ENCODE measurements at regions not wholly inside any gene's neighbourhood (a gene's known extent, or its start where the extent isn't known, plus 50 kb on each side); places are given as distances from the start of the nearest gene placed in this dataset.

DNA sequence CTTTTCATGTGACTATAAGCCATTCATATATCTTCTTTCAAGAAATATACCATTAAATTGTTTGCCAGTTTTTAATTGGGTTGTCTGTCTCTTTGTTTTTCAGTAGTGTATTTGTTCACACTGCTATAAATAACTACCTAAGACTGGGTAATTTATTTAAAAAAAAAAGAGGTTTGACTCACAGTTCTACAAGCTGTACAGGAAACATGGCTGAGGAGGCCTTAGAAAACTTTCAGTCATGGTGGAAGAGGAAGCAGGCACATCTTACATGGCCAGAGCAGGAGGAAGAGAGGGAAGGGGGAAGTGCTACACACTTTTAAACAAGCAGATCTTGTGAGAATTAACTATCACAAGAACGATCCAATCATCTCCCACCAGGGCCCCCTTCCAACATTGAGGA is 255.3 kb downstream of the EPM2A start:
- H3K36me3 Mint-ChIP-seq = no peaks in the 10 kb centered on the region
- H3K27me3 Mint-ChIP-seq = no peaks in the 10 kb centered on the region
- H3K4me1 Mint-ChIP-seq = no peaks in the 10 kb centered on the region
- no peak for ATAC-seq (replicated peaks)
- H3K27ac Mint-ChIP-seq = no peak overlapping the region
- H3K9me3 Mint-ChIP-seq = peaks cover 15 to 16% of the 10 kb centered on the region in 2 donors
- H3K4me3 Mint-ChIP-seq = no peak overlapping the region
- no peak for DNase-seq

DNA sequence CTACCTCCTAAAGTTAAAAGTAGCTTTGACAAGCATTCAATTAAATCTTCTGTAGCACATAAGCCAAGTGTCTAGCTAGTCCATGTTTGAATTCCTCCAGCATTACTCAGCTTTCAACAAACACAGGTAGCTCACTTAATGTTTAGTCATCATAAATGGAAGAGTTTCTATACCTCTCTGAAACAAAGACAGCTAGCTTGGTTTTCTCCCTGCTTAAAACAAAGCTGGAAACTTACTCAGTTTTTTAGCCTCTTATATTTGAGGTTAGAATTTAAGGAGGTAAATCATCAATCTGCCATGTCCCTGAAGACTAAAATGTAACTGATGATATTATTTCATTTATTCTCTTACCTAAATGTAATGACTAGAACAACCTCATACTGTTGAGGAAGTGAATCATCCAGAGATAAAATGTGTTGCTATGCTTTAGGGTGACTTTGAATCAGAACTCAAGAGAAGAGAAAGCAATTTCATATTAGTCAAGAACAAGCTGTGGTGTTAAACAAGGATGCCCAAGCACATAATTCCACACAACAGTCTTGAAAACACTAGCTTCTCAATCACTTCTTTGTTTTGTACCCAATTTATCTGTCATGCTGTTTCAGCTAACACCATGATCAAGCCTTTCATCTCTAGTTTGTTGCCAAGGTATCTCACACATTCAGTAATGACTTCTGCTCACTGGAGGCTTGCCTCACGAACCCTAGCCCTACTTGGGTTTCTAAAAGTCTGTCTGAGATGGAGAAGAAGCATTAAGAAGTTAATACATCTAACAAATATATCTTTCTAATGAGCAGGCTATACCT is 251.9 kb downstream of the EPM2A start:
- Mint-ChIP-seq H3K9me3 (peaks cover 5 to 11% of the 10 kb centered on the region in 2 donors), H3K4me1 (no peaks in the 10 kb centered on the region), H3K36me3 (no peaks in the 10 kb centered on the region), H3K27ac (no peak overlapping the region), H3K27me3 (no peaks in the 10 kb centered on the region), H3K4me3 (no peak overlapping the region)
- no peak for DNase-seq
- ATAC-seq (replicated peaks) = no peak

DNA sequence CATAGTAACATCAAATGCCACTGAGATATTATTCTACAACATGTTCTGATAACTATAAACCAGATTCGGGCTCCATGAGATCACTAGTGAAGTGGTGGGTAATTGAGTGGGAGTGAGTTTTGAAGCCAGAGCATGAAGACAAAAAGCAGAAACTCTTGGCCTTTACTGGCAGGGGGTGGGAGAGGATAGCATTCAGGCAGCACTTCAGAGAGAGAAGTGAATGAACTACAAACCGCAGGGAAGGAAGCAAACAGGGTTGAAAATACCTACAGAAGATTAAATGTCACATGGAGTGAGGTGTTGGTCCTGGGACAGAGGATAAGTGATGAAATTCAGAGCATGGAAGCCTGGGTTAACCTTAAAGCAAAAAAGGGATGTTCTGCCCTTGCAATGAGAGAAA is 250.0 kb downstream of the EPM2A start:
- peaks cover 0 to 7% of the 10 kb centered on the region in 2 donors for H3K9me3 Mint-ChIP-seq
- no peak for ATAC-seq (replicated peaks)
- no peak for DNase-seq
- H3K27ac Mint-ChIP-seq = no peak overlapping the region
- H3K4me3 Mint-ChIP-seq = no peak overlapping the region
- no peaks in the 10 kb centered on the region for H3K4me1 Mint-ChIP-seq
- H3K27me3 Mint-ChIP-seq = no peaks in the 10 kb centered on the region
- H3K36me3 Mint-ChIP-seq = no peaks in the 10 kb centered on the region

DNA sequence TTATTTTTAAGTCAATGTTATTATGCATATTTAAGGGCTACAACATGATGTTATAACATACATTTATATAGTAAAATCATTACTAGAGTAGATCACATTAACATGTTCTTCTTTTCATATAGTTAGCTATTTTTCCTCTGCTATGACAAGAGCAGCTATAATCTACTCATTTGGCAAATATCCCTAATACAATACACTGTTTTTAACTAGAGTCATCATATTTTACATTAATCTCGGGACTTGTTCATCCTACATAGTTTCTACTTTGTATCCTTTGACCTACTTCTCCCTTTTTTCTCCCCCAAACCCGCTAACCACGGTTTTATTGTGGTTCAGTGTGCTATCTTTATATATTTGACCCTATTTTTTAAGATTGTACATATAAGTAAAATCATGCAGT is 249.0 kb downstream of the EPM2A start:
- H3K4me1 Mint-ChIP-seq = no peaks in the 10 kb centered on the region
- H3K9me3 Mint-ChIP-seq = peaks cover 0 to 6% of the 10 kb centered on the region in 2 donors
- no peak for DNase-seq
- ATAC-seq (replicated peaks) = no peak
- no peak overlapping the region for H3K4me3 Mint-ChIP-seq
- no peak overlapping the region for H3K27ac Mint-ChIP-seq
- H3K36me3 Mint-ChIP-seq = no peaks in the 10 kb centered on the region
- no peaks in the 10 kb centered on the region for H3K27me3 Mint-ChIP-seq

DNA sequence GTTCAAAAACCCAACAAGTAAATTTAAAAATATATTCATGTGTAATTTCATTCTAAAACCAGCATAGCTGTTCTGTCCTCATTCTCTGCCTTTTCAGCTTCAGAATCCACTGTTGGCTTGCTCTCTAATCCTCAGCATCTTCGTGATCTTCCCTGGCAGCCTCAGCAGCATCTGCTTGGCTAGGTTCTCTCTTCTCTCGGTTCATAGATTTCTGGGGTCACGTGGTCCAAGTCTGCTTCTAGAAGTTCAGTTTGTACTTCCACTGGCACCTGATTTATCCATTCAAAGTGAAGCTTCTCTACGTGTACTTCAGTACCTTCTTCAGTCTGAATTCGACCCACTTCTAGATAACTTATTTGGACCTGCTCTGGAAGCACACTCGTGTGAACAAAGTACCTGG is 245.7 kb downstream of the EPM2A start:
- H3K4me1 Mint-ChIP-seq = no peaks in the 10 kb centered on the region

DNA sequence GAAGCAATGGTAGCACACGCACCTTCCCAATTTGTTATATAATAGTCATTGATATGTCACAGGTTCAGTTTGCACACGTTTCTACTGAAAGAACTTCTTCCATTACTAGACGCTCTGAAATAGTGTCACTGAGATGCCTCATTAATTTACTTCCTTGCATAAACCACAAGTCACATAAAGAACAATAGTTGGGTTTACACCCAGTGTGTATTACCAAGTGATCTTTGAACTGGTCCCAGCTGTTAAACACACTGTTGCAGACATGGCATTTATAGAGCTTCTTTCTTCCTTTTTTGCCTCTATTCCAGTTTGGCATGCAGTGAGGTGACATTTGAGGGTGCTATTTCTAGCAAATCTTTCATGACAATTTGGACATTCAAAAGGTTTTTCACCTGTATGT is 245.3 kb downstream of the EPM2A start:
- H3K27me3 Mint-ChIP-seq = no peaks in the 10 kb centered on the region

More for the DNA sequence above, 245.7 kb downstream of the EPM2A start:
- no peak overlapping the region for H3K27ac Mint-ChIP-seq
- ATAC-seq (replicated peaks) (no peak), DNase-seq (no peak)
- no peaks in the 10 kb centered on the region for H3K36me3 Mint-ChIP-seq
- H3K4me3 Mint-ChIP-seq = no peak overlapping the region
- peaks cover 11 to 16% of the 10 kb centered on the region in 2 donors for H3K9me3 Mint-ChIP-seq
- H3K27me3 Mint-ChIP-seq = no peaks in the 10 kb centered on the region

DNA sequence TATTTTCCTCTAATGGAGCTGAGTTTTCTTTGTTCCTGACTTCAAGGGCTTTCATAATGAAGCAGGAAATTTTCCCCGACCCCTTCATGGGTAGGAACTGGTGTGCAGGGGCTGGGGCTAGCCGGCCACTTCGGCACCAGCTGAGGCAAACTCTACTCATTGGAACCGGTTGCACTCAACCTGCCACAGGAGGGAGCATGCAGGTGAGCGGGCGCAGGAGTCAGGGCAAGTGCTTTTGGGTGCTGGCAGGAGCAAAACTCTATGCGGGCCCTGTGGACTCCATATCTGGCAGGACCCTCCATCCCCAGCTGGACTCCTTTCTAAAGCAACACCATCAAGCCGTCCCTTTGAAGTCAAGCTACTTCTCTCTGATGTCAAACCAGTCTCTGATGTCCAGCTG is 244.2 kb downstream of the EPM2A start:
- H3K36me3 Mint-ChIP-seq = no peaks in the 10 kb centered on the region
- DNase-seq (no peak), ATAC-seq (replicated peaks) (no peak)
- peaks cover 12 to 19% of the 10 kb centered on the region in 2 donors for H3K9me3 Mint-ChIP-seq
- H3K4me3 Mint-ChIP-seq = no peak overlapping the region
- no peak overlapping the region for H3K27ac Mint-ChIP-seq
- no peaks in the 10 kb centered on the region for H3K27me3 Mint-ChIP-seq
- H3K4me1 Mint-ChIP-seq = no peaks in the 10 kb centered on the region

More for the DNA sequence above, 245.3 kb downstream of the EPM2A start:
- ATAC-seq (replicated peaks) = no peak
- Mint-ChIP-seq H3K4me1 (no peaks in the 10 kb centered on the region), H3K9me3 (peaks cover 11 to 17% of the 10 kb centered on the region in 2 donors), H3K4me3 (no peak overlapping the region), H3K36me3 (no peaks in the 10 kb centered on the region), H3K27ac (no peak overlapping the region)
- no peak for DNase-seq

DNA sequence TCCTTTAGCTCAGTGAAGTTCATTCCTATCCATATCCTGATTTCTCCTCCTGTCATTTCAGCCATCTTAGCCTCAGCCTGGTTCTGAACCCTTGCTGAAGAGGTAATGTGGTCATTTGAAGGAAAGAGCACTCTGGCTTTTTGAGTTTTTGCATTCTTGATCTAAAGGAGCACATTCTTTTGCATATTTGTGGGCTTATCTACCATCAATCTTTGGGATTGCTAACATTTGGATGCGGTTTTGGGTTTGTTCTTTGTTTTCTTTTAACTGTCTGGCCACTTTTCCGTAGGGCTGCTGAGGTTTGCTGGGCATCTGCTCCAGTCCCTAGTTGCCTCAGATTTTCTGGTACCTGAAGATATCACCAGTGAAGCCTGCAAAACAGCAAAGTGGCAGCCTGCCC is 238.3 kb downstream of the EPM2A start:
- Mint-ChIP-seq H3K27ac (no peak overlapping the region), H3K4me1 (no peaks in the 10 kb centered on the region), H3K36me3 (no peaks in the 10 kb centered on the region), H3K9me3 (peaks cover 16 to 20% of the 10 kb centered on the region in 2 donors), H3K27me3 (no peaks in the 10 kb centered on the region), H3K4me3 (no peak overlapping the region)
- ATAC-seq (replicated peaks) = no peak
- DNase-seq = no peak

DNA sequence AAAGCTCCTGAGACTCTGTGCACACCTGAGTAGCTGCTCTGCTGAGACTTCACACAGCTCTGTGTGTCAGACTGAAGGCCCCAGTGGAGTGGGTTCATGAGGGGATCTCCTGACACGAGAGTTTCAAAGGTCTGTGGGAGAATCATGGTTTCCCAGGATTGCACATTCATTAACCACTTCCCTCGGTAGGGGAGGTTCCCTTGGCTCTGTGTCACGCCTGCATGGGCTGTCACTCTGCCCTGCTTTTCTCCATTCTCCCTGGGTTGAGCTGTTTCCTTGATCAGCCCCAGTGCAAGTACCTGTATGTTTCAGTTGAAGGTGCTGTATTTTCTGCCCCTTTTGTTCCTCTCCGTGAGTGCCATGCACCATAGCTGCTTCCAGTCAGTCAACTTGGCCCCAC is 236.9 kb downstream of the EPM2A start:
- peaks cover 12 to 16% of the 10 kb centered on the region in 2 donors for H3K9me3 Mint-ChIP-seq
- DNase-seq (no peak), ATAC-seq (replicated peaks) (no peak)
- H3K4me3 Mint-ChIP-seq = no peak overlapping the region
- H3K27me3 Mint-ChIP-seq = no peaks in the 10 kb centered on the region
- no peak overlapping the region for H3K27ac Mint-ChIP-seq
- no peaks in the 10 kb centered on the region for H3K36me3 Mint-ChIP-seq
- no peaks in the 10 kb centered on the region for H3K4me1 Mint-ChIP-seq

DNA sequence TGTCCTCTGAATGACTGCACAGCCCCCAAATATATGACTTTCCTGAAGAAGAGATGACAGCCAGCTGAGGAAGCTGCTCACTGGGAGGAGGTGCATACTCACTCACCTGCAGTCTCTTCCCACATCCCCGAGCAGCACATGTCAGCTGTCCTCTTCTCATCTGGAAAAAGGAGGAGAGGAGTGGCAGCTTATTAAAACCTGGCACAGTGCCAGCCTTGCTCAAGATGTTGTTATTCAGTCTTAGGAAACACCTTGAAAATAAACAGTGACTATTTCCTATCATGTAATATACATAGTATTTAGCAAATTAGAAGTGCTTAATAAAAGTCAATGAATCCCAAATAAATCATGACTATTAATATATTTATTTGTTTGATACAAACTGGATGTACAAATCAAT is 232.9 kb downstream of the EPM2A start:
- Mint-ChIP-seq H3K36me3 (no peaks in the 10 kb centered on the region), H3K9me3 (peaks cover 4 to 6% of the 10 kb centered on the region in 2 donors), H3K27ac (no peak overlapping the region), H3K4me1 (no peaks in the 10 kb centered on the region), H3K27me3 (no peaks in the 10 kb centered on the region), H3K4me3 (no peak overlapping the region)
- ATAC-seq (replicated peaks) = no peak
- DNase-seq = no peak

DNA sequence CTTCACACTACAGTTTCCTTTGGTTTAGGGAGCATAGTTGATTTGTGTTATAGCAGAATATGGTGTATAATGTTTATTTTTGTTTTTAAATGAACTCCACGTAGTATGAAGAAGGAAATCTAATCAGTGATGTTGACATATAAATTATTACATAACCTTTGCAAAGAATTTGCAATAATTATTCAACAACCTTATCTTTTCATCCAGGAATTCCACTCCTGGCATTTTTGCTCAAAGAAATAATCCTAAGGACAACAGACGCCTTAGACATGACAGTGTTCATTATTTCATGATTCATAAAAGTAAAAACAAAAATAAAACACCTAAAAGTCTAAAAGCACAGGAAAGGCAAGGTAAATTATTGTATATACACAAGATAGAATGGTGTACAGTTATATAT is 229.2 kb downstream of the EPM2A start:
- ATAC-seq (replicated peaks) (no peak), DNase-seq (no peak)
- H3K4me1 Mint-ChIP-seq = no peaks in the 10 kb centered on the region
- peaks cover 0 to 5% of the 10 kb centered on the region in 2 donors for H3K36me3 Mint-ChIP-seq
- no peaks in the 10 kb centered on the region for H3K27me3 Mint-ChIP-seq
- no peak overlapping the region for H3K4me3 Mint-ChIP-seq
- no peak overlapping the region for H3K27ac Mint-ChIP-seq
- peaks cover 22 to 24% of the 10 kb centered on the region in 2 donors for H3K9me3 Mint-ChIP-seq

DNA sequence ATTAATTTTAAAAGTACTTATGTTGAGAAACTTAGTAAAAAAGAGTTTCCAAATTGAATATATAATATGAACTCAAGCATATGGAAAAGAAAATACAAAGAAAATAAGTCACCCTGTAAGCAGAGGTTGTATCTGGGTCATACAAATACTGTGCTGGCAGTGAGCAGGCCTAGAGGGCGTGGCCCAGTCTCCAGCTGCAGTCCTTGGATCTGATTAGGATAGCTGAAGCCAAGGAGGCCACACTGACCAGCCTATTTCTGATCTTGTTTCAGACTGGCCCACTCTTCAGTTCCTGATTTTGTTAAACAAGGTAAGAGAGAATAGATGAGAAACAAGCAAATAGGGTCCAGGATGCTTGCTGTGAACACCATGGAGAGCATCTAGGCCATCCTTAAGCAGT is 228.8 kb downstream of the EPM2A start:
- no peak overlapping the region for H3K27ac Mint-ChIP-seq
- H3K4me1 Mint-ChIP-seq = no peaks in the 10 kb centered on the region
- no peak for ATAC-seq (replicated peaks)
- peaks cover 22 to 24% of the 10 kb centered on the region in 2 donors for H3K9me3 Mint-ChIP-seq
- H3K36me3 Mint-ChIP-seq = peaks cover 0 to 5% of the 10 kb centered on the region in 2 donors
- DNase-seq = no peak
- H3K4me3 Mint-ChIP-seq = no peak overlapping the region
- H3K27me3 Mint-ChIP-seq = no peaks in the 10 kb centered on the region

DNA sequence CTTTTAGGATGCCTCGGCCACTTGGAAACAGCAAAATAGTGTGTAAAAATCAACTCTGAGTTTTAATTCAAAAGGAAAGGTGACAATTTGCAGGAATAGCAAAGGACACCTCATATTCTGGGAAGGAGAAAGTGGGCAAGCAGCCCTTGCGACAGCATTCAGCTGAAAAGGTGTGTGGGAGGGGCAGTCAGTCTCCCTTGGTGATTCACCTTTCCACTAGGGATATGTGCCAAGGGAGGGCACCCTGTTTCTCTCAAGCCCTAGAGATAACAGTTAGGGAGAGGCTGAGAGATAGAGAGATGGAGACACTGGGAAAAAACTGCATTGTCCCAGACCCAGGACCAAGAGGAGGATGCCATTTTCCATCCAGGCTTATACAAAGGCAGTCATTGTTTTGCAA is 228.1 kb downstream of the EPM2A start:
- ATAC-seq (replicated peaks) = no peak
- no peak overlapping the region for H3K27ac Mint-ChIP-seq
- no peak overlapping the region for H3K4me3 Mint-ChIP-seq
- H3K27me3 Mint-ChIP-seq = no peaks in the 10 kb centered on the region
- no peak for DNase-seq
- no peaks in the 10 kb centered on the region for H3K4me1 Mint-ChIP-seq
- H3K9me3 Mint-ChIP-seq = peaks cover 22 to 24% of the 10 kb centered on the region in 2 donors
- H3K36me3 Mint-ChIP-seq = peaks cover 0 to 5% of the 10 kb centered on the region in 2 donors

DNA sequence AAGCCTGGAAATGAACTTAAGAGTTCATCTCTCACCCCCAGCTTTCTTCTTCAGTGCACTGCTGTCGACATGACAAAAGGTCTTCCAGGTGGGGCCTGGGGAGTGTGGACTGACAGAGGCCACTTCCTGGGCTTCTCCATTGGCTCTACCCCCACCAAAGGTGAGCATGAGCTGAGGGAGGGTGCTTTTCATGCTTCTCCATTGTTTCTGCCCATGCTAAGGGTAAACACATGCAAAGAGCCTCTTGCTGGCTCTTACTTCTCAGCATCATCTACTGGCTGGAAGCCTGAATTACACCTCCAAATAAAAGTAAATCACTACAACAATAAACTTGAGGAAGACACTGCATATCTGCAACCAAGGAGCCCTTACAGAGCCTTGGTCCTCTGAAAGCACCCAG is 227.2 kb downstream of the EPM2A start:
- Mint-ChIP-seq H3K4me1 (no peaks in the 10 kb centered on the region), H3K4me3 (no peak overlapping the region), H3K36me3 (peaks cover 0 to 5% of the 10 kb centered on the region in 2 donors), H3K27ac (no peak overlapping the region), H3K27me3 (no peaks in the 10 kb centered on the region), H3K9me3 (peaks cover 23 to 29% of the 10 kb centered on the region in 2 donors)
- ATAC-seq (replicated peaks) (no peak), DNase-seq (no peak)

DNA sequence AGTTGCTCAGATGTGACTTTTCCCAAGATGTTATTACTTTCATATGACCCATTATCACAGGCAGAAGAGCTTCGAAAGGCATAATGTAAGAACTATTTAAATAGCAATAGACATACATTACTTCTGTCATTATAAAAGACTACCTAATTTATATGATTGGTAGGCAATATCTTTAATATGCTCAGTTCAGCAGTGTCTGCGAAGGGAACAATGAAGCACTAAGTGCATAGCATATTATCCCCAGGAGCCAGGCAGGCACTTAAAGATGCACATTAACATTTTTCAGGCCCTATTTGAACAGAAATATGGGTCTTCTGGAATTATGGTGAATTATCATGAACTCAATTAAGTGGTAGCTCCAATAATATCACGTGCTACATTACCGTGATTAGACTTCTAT is 217.8 kb downstream of the EPM2A start:
- no peaks in the 10 kb centered on the region for H3K36me3 Mint-ChIP-seq
- DNase-seq = no peak
- H3K27ac Mint-ChIP-seq = no peak overlapping the region
- no peak for ATAC-seq (replicated peaks)
- no peak overlapping the region for H3K4me3 Mint-ChIP-seq
- H3K4me1 Mint-ChIP-seq = no peaks in the 10 kb centered on the region
- H3K9me3 Mint-ChIP-seq = peaks cover 4 to 10% of the 10 kb centered on the region in 2 donors
- no peaks in the 10 kb centered on the region for H3K27me3 Mint-ChIP-seq
